Lower lobe of right lung (tissue), 2 donors: ENCODE measurements at regions not wholly inside any gene's neighbourhood (a gene's known extent, or its start where the extent isn't known, plus 50 kb on each side); places are given as distances from the start of the nearest gene placed in this dataset.

ENCODE experiments used
- ATAC-seq, 2 donors: fragments of 200-7000 bp; cut with Tn5 transposase; one replicate each; pipeline ENCODE4 v1.9.1; 2020 to 2022; ENCODE audit warnings: mild to moderate bottlenecking in 2 of 2, moderate library complexity in 2 of 2
- DNase-seq: peaks from one replicate; pipeline ENCODE4 v3.0.0-alpha.2; 2020
- H3K27ac ChIP-seq: fragments of 200-600 bp; one replicate; pipeline ENCODE4 v1.8.0; 2022
- H3K27me3 ChIP-seq: fragments of 200-600 bp; one replicate; pipeline ENCODE4 v1.8.0; 2022; ENCODE audit warnings: low read depth
- H3K36me3 ChIP-seq: fragments of 200-600 bp; one replicate; pipeline ENCODE4 v1.8.0; 2022; ENCODE audit warnings: mild to moderate bottlenecking
- H3K4me1 ChIP-seq: fragments of 200-600 bp; one replicate; pipeline ENCODE4 v1.8.0; 2022
- H3K4me3 ChIP-seq: fragments of 200-600 bp; one replicate; pipeline ENCODE4 v1.8.0; 2022; ENCODE audit warnings: mild to moderate bottlenecking
- H3K9me3 ChIP-seq: fragments of 200-600 bp; one replicate; pipeline ENCODE4 v1.8.0; 2022
- CTCF ChIP-seq: fragments of 200-600 bp; IDR thresholded peaks from one replicate; pipeline ENCODE4 v1.8.0; 2022; ENCODE audit warnings: antibody characterized with exemption, mild to moderate bottlenecking
- intact Hi-C: fragments of 100-400 bp; cut with DNase I; formaldehyde crosslinking; loops from one replicate; pipeline ENCODE4 v1.11.0; 2022
- donor health status: DM: no; HTN: yes; CAD: no; lungs with severe emphysema.

- Histone ChIP-seq H3K27me3 (no peaks in the 10 kb centered on the region), H3K4me3 (no peak overlapping the region), H3K27ac (no peak overlapping the region), H3K4me1 (no peaks in the 10 kb centered on the region), H3K9me3 (no peaks in the 10 kb centered on the region), H3K36me3 (no peaks in the 10 kb centered on the region)
- TF ChIP-seq CTCF = no peak
- no peak for DNase-seq
- intact Hi-C loops = no loop called here
- no peak for ATAC-seq
Observed at GRCh38 chr5:38753141-38753540, 92.7 kb upstream of the OSMR start.

DNA sequence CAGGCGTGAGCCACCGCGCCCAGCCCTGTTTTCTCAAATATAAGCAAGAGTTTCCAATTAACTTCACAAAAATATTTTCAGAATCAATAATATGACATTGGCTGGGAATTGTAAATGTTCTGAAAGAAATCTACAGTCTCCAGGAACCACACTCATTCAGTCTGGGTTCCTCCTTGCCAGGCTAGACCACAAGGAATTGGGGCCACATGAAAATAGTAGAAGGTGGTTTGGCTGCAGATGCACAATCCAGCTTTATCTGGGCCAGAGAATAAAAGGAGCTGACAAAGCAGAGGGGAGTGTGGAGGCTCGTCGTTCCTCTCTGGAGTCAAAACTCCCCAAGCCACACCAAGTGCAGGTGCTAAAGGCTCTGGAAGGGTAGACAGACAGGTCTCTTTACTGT lies 92.0 kb upstream of the OSMR start:
- H3K9me3 ChIP-seq = no peaks in the 10 kb centered on the region
- no peak for ATAC-seq
- no peak overlapping the region for H3K4me3 ChIP-seq

GRCh38 chr5:38755181-38755580 lies 90.6 kb upstream of the OSMR start:
- Histone ChIP-seq H3K27ac (no peak overlapping the region), H3K9me3 (no peaks in the 10 kb centered on the region), H3K36me3 (no peaks in the 10 kb centered on the region), H3K4me1 (peaks cover 3% of the 10 kb centered on the region), H3K4me3 (no peak overlapping the region), H3K27me3 (no peaks in the 10 kb centered on the region)
- intact Hi-C loops = no loop called here
- ATAC-seq (no peak), DNase-seq (no peak)
- TF ChIP-seq CTCF = no peak

More for the DNA sequence above, 92.0 kb upstream of the OSMR start:
- Histone ChIP-seq H3K36me3 (no peaks in the 10 kb centered on the region), H3K27ac (no peak overlapping the region), H3K4me1 (peaks cover 1% of the 10 kb centered on the region), H3K27me3 (no peaks in the 10 kb centered on the region)
- no peak for TF ChIP-seq CTCF
- no peak for DNase-seq
- intact Hi-C loops = no loop called here

DNA sequence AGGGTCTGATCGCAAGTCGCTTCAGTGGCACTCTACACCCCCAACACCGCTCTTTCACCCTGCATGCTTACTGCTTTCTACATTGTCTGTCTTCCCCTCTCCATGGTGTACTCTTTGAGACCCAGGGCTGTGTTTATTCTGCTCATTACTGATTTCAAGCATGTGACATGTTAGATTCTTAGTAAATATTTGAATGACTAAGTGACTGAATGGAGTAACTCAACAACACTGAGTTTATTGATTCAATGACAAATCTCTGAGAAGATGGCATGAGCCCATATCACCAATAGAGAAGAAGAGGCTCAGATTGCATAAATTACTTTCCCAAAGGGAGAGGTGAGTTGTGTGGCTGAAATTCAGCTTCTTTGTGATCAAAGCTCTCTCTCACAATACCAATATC lies 89.7 kb upstream of the OSMR start:
- intact Hi-C loops = no loop called here
- H3K4me1 ChIP-seq = peaks cover 3% of the 10 kb centered on the region
- no peaks in the 10 kb centered on the region for H3K9me3 ChIP-seq
- no peak for TF ChIP-seq CTCF
- no peak overlapping the region for H3K27ac ChIP-seq
- DNase-seq (no peak), ATAC-seq (no peak)
- H3K4me3 ChIP-seq = no peak overlapping the region
- no peaks in the 10 kb centered on the region for H3K27me3 ChIP-seq
- no peaks in the 10 kb centered on the region for H3K36me3 ChIP-seq

- no peak overlapping the region for H3K27ac ChIP-seq
- peak; percentile 28 to 55 for ATAC-seq
- intact Hi-C loops = no loop called here
Observed at GRCh38 chr5:38757451-38758245, 88.2 kb upstream of the OSMR start.

More at GRCh38 chr5:38757451-38758245, 88.2 kb upstream of the OSMR start:
- H3K4me3 ChIP-seq = no peak overlapping the region
- H3K27me3 ChIP-seq = no peaks in the 10 kb centered on the region
- no peaks in the 10 kb centered on the region for H3K9me3 ChIP-seq
- no peak for DNase-seq
- TF ChIP-seq CTCF = no peak
- H3K36me3 ChIP-seq = no peaks in the 10 kb centered on the region
- peaks cover 3% of the 10 kb centered on the region for H3K4me1 ChIP-seq
